HG02798 (cell line): ENCODE measurements at regions not wholly inside any gene's neighbourhood (a gene's known extent, or its start where the extent isn't known, plus 50 kb on each side); places are given as distances from the start of the nearest gene placed in this dataset.

Experiments
- ATAC-seq: cut with Tn5 transposase; IDR thresholded peaks from one replicate; pipeline ENCODE4 v1.9.1; 2021; ENCODE audit warnings: mild to moderate bottlenecking; ENCODE audit not compliant: unreplicated experiment, poor library complexity

- ATAC-seq: no peak
Measured at GRCh38 chr7:128145191-128145590, 95.9 kb upstream of the LEP start.

- ATAC-seq: no peak
Measured at GRCh38 chr7:128146052-128146451, 95.0 kb upstream of the LEP start.

GRCh38 chr7:128148676-128149075, 92.4 kb upstream of the LEP start:
- ATAC-seq: no peak

- no peak for ATAC-seq
Measured at GRCh38 chr7:128150223-128150865, 90.7 kb upstream of the LEP start.

- ATAC-seq: no peak
Measured at GRCh38 chr7:128151635-128152034, 89.4 kb upstream of the LEP start.

- ATAC-seq: no peak
Measured at GRCh38 chr7:128152721-128153120, 88.4 kb upstream of the LEP start.

- ATAC-seq: no peak
Measured at GRCh38 chr7:128153436-128153835, 87.6 kb upstream of the LEP start.

- ATAC-seq: no peak
Measured at GRCh38 chr7:128154504-128154903, 86.6 kb upstream of the LEP start.

GRCh38 chr7:128155100-128155740, 85.9 kb upstream of the LEP start:
- no peak for ATAC-seq

- no peak for ATAC-seq
Measured at GRCh38 chr7:128157906-128158305, 83.2 kb upstream of the LEP start.

- no peak for ATAC-seq
Measured at GRCh38 chr7:128158370-128158769, 82.7 kb upstream of the LEP start.

GRCh38 chr7:128160296-128160695, 80.8 kb upstream of the LEP start:
- ATAC-seq: no peak

GRCh38 chr7:128161466-128162125, 79.5 kb upstream of the LEP start:
- ATAC-seq: no peak

GRCh38 chr7:128162666-128163065, 78.4 kb upstream of the LEP start:
- no peak for ATAC-seq

GRCh38 chr7:128163473-128163872, 77.6 kb upstream of the LEP start:
- ATAC-seq: no peak

- ATAC-seq: no peak
Measured at GRCh38 chr7:128164061-128164954, 76.8 kb upstream of the LEP start.

- ATAC-seq: no peak
Measured at GRCh38 chr7:128164955-128165670, 76.0 kb upstream of the LEP start.

- no peak for ATAC-seq
Measured at GRCh38 chr7:128165927-128166420, 75.1 kb upstream of the LEP start.

- ATAC-seq: no peak
Measured at GRCh38 chr7:128166603-128167041, 74.5 kb upstream of the LEP start.
